Endothelial cell (in vitro differentiated cells): ENCODE measurements at regions not wholly inside any gene's neighbourhood (a gene's known extent, or its start where the extent isn't known, plus 50 kb on each side); places are given as distances from the start of the nearest gene placed in this dataset.

Experiments used
- DNase-seq: peaks from one replicate; pipeline ENCODE4 v3.0.0; 2021; ENCODE audit warnings: low spot score
- H3K27ac Mint-ChIP-seq: one replicate; pipeline ENCODE4 v1.8.0; 2021; ENCODE audit warnings: mixed read lengths, inconsistent platforms; ENCODE audit not compliant: unreplicated experiment
- H3K27me3 Mint-ChIP-seq: one replicate; pipeline ENCODE4 v1.8.0; 2021; ENCODE audit warnings: mild to moderate bottlenecking, moderate library complexity, mixed read lengths, inconsistent platforms; ENCODE audit not compliant: unreplicated experiment
- H3K36me3 Mint-ChIP-seq: one replicate; pipeline ENCODE4 v1.8.0; 2021; ENCODE audit warnings: mild to moderate bottlenecking, low read depth, mixed read lengths, inconsistent platforms; ENCODE audit not compliant: unreplicated experiment
- H3K4me1 Mint-ChIP-seq: one replicate; pipeline ENCODE4 v1.8.0; 2021; ENCODE audit warnings: mild to moderate bottlenecking, mixed read lengths, inconsistent platforms; ENCODE audit not compliant: unreplicated experiment
- H3K4me3 Mint-ChIP-seq: one replicate; pipeline ENCODE4 v1.8.0; 2021; ENCODE audit warnings: mild to moderate bottlenecking, mixed read lengths, inconsistent platforms; ENCODE audit not compliant: unreplicated experiment
- H3K9me3 Mint-ChIP-seq: one replicate; pipeline ENCODE4 v1.8.0; 2021; ENCODE audit warnings: mixed read lengths, inconsistent platforms; ENCODE audit not compliant: unreplicated experiment
- CTCF ChIP-seq: fragments of 200-600 bp; sonication (generic); IDR thresholded peaks from one replicate; pipeline ENCODE4 v1.5.0; 2021; ENCODE audit warnings: antibody characterized with exemption; ENCODE audit not compliant: unreplicated experiment

- TF ChIP-seq CTCF: no peak
- H3K36me3 Mint-ChIP-seq: no peaks in the 10 kb centered on the region
- H3K27me3 Mint-ChIP-seq: no peaks in the 10 kb centered on the region
- H3K4me3 Mint-ChIP-seq: no peak overlapping the region
- no peaks in the 10 kb centered on the region for H3K9me3 Mint-ChIP-seq
- DNase-seq: no peak
- no peaks in the 10 kb centered on the region for H3K4me1 Mint-ChIP-seq
- no peak overlapping the region for H3K27ac Mint-ChIP-seq
Observed at GRCh38 chr9:118455788-118456187, 751.6 kb downstream of the TLR4 start.

- Mint-ChIP-seq H3K36me3 (no peaks in the 10 kb centered on the region), H3K4me3 (no peak overlapping the region), H3K9me3 (no peaks in the 10 kb centered on the region)
Observed at GRCh38 chr9:118457171-118458000, 753.2 kb downstream of the TLR4 start.

GRCh38 chr9:118459913-118460312, 755.7 kb downstream of the TLR4 start:
- Mint-ChIP-seq H3K4me3 (no peak overlapping the region), H3K4me1 (no peaks in the 10 kb centered on the region), H3K27ac (no peak overlapping the region), H3K36me3 (no peaks in the 10 kb centered on the region), H3K9me3 (no peaks in the 10 kb centered on the region), H3K27me3 (no peaks in the 10 kb centered on the region)
- DNase-seq: no peak
- no peak for TF ChIP-seq CTCF

More at GRCh38 chr9:118457171-118458000, 753.2 kb downstream of the TLR4 start:
- TF ChIP-seq CTCF: no peak
- Mint-ChIP-seq H3K27me3 (no peaks in the 10 kb centered on the region), H3K27ac (no peak overlapping the region), H3K4me1 (no peaks in the 10 kb centered on the region)
- DNase-seq: no peak

- Mint-ChIP-seq H3K4me3 (no peak overlapping the region), H3K36me3 (no peaks in the 10 kb centered on the region), H3K4me1 (no peaks in the 10 kb centered on the region), H3K27ac (no peak overlapping the region), H3K27me3 (no peaks in the 10 kb centered on the region), H3K9me3 (no peaks in the 10 kb centered on the region)
- DNase-seq: no peak
- TF ChIP-seq CTCF: no peak
Observed at GRCh38 chr9:118463419-118463818, 759.2 kb downstream of the TLR4 start.

GRCh38 chr9:118473521-118473920, 769.3 kb downstream of the TLR4 start:
- Mint-ChIP-seq H3K36me3 (no peaks in the 10 kb centered on the region), H3K9me3 (no peaks in the 10 kb centered on the region), H3K27me3 (no peaks in the 10 kb centered on the region), H3K4me3 (no peak overlapping the region), H3K4me1 (no peaks in the 10 kb centered on the region), H3K27ac (no peak overlapping the region)
- no peak for TF ChIP-seq CTCF
- DNase-seq: no peak
